Mesendoderm (in vitro differentiated cells): ENCODE measurements at regions not wholly inside any gene's neighbourhood (a gene's known extent, or its start where the extent isn't known, plus 50 kb on each side); places are given as distances from the start of the nearest gene placed in this dataset.

Experiments
- DNase-seq: peaks from one replicate; pipeline ENCODE4 v3.0.0; 2013
- H2AK5ac ChIP-seq: 2 replicates; pipeline ENCODE4 v1.6.1; 2013; ENCODE audit warnings: low read length, inconsistent platforms
- H2BK120ac ChIP-seq: 2 replicates; pipeline ENCODE4 v1.6.1; 2013; ENCODE audit warnings: low read depth, mild to moderate bottlenecking, low read length, moderate library complexity, mixed read lengths
- H2BK15ac ChIP-seq: replicated peaks from 2 replicates; pipeline ENCODE4 v1.6.1; 2013; ENCODE audit warnings: low read depth, mild to moderate bottlenecking, moderate library complexity
- H2BK5ac ChIP-seq: 2 replicates; pipeline ENCODE4 v1.6.1; 2013; ENCODE audit warnings: low read length, inconsistent platforms
- H3K18ac ChIP-seq: 2 replicates; pipeline ENCODE4 v1.6.1; 2013; ENCODE audit warnings: mild to moderate bottlenecking, low read length, mixed read lengths
- H3K23ac ChIP-seq: one replicate; pipeline ENCODE4 v1.6.1; 2013; ENCODE audit warnings: low read length
- H3K27ac ChIP-seq: 2 replicates; pipeline ENCODE4 v1.5.1; 2013; ENCODE audit warnings: low read depth, mild to moderate bottlenecking, inconsistent platforms, low read length, moderate library complexity
- H3K27me3 ChIP-seq: 2 replicates; pipeline ENCODE4 v1.6.1; 2013; ENCODE audit warnings: low read length, control low read depth, mild to moderate bottlenecking, inconsistent platforms; ENCODE audit not compliant: insufficient read depth, poor library complexity
- H3K36me3 ChIP-seq: 2 replicates; pipeline ENCODE4 v1.6.1; 2013; ENCODE audit warnings: low read length, inconsistent platforms; ENCODE audit not compliant: control insufficient read depth, insufficient read depth
- H3K4ac ChIP-seq: one replicate; pipeline ENCODE4 v1.6.1; 2013; ENCODE audit warnings: low read depth, mild to moderate bottlenecking, low read length, moderate library complexity
- H3K4me1 ChIP-seq: 2 replicates; pipeline ENCODE4 v1.6.1; 2013; ENCODE audit warnings: low read depth, low read length, inconsistent platforms; ENCODE audit not compliant: control insufficient read depth
- H3K4me2 ChIP-seq: 2 replicates; pipeline ENCODE4 v1.6.1; 2013; ENCODE audit warnings: low read length
- H3K4me3 ChIP-seq: 2 replicates; pipeline ENCODE4 v1.5.1; 2013; ENCODE audit warnings: mild to moderate bottlenecking, low read length
- H3K56ac ChIP-seq: one replicate; pipeline ENCODE4 v1.6.1; 2013; ENCODE audit warnings: low read length
- H3K79me1 ChIP-seq: 2 replicates; pipeline ENCODE4 v1.6.1; 2013; ENCODE audit warnings: low read length, inconsistent platforms
- H3K79me2 ChIP-seq: 2 replicates; pipeline ENCODE4 v1.6.1; 2013; ENCODE audit warnings: mild to moderate bottlenecking, low read length; ENCODE audit not compliant: control insufficient read depth, insufficient read depth
- H3K9ac ChIP-seq: 2 replicates; pipeline ENCODE4 v1.6.1; 2013; ENCODE audit warnings: low read length, inconsistent platforms
- H4K5ac ChIP-seq: one replicate; pipeline ENCODE4 v1.6.1; 2013; ENCODE audit warnings: low read length
- H4K8ac ChIP-seq: one replicate; pipeline ENCODE4 v1.6.1; 2013; ENCODE audit warnings: low read depth, mild to moderate bottlenecking, control low read depth, low read length, moderate library complexity
- WGBS: extraction: QIAGEN DNeasy Blood & Tissue Kit; methylation state at CpG from one replicate; pipeline ENCODE4 v1.1.7; 2013; ENCODE audit warnings: low lambda C conversion rate, missing lambda C conversion rate; ENCODE audit not compliant: insufficient coverage; ENCODE audit errors: extremely low coverage; 5-methylcytosine and 5-hydroxymethylcytosine counted together

DNA sequence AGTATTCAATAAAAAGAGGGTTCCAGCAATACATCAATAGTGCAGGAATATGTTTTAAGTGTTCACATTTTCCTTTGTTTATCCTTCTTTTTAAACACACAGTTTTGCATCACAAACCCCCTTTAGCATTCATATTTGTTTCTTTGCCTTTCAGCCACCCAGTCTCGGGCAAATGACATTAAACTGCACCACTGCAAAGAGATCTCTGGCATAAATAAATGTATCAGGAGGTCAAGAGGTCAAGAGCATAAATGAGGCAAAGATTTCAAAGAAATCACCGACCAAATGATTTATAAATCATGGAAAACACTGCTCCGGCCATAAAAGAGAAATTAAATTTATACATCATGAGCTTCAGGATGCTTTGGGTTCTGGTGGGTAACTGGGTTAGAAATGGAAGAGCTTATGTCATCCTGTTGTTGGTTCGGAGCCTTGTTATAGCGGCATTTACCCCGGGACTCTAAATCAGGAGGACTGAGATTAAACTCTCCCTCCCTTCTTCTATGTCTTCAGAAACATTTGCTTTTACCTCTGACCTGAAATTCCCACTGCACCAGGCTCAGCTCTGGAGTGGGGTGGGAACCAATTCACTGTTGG, 449.6 kb upstream of the CLINT1 start:
- H3K56ac ChIP-seq, result no peak overlapping the region
- H3K4ac ChIP-seq, result no peak overlapping the region
- no CpG with 5 or more reads among the region's 6 CpGs for WGBS
- no peak overlapping the region for H2BK120ac ChIP-seq
- H3K79me1 ChIP-seq, result no peaks in the 10 kb centered on the region
- no peak overlapping the region for H4K5ac ChIP-seq
- H3K27ac ChIP-seq, result no peak overlapping the region
- no peak overlapping the region for H2BK15ac ChIP-seq
- DNase-seq, result no peak
- H3K27me3 ChIP-seq, result no peaks in the 10 kb centered on the region
- H4K8ac ChIP-seq, result no peak overlapping the region
- no peaks in the 10 kb centered on the region for H3K36me3 ChIP-seq
- H2BK5ac ChIP-seq, result no peak overlapping the region
- H3K18ac ChIP-seq, result no peak overlapping the region
- H2AK5ac ChIP-seq, result no peak overlapping the region
- H3K9ac ChIP-seq, result no peak overlapping the region
- H3K79me2 ChIP-seq, result no peaks in the 10 kb centered on the region
- no peak overlapping the region for H3K23ac ChIP-seq
- no peak overlapping the region for H3K4me3 ChIP-seq
- peaks cover 8% of the 10 kb centered on the region for H3K4me1 ChIP-seq
- H3K4me2 ChIP-seq, result no peak overlapping the region

DNA sequence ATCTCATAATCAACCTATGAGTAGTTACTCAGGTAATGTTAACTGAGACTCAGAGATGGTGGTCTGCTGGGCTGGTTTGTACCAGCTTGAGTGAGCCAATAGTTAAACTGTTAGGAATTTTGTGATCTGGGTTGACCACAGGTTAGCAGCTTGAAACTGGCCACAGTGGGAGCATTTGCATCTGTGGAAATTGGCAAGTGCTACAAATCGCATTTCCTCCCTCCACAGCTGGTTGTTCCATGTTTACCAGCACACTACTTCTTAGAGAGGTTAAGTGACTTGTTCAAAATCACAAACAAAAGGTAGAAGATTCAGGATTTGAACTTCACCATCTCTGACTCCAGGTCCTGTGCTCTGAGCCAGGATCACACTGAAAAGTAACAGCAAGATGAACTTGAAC, 446.9 kb upstream of the CLINT1 start:
- whole genome bisulfite sequencing, result no CpG with 5 or more reads among the region's 1 CpG
- Histone ChIP-seq H3K79me2 (no peaks in the 10 kb centered on the region), H3K4me3 (no peak overlapping the region), H3K4me1 (no peaks in the 10 kb centered on the region), H3K4me2 (no peak overlapping the region), H3K27me3 (no peaks in the 10 kb centered on the region), H3K4ac (no peak overlapping the region), H4K8ac (no peak overlapping the region), H2BK120ac (no peak overlapping the region), H2AK5ac (no peak overlapping the region), H2BK5ac (no peak overlapping the region), H3K9ac (no peak overlapping the region), H3K27ac (no peak overlapping the region), H3K18ac (no peak overlapping the region), H2BK15ac (no peak overlapping the region), H3K56ac (no peak overlapping the region), H3K79me1 (no peaks in the 10 kb centered on the region), H3K23ac (no peak overlapping the region), H4K5ac (no peak overlapping the region), H3K36me3 (no peaks in the 10 kb centered on the region)
- DNase-seq, result no peak

GRCh38 chr5:158304607-158305006, 445.7 kb upstream of the CLINT1 start:
- no peak overlapping the region for H2BK120ac ChIP-seq
- H3K4me1 ChIP-seq, result no peaks in the 10 kb centered on the region
- no peak overlapping the region for H3K56ac ChIP-seq
- H3K27ac ChIP-seq, result no peak overlapping the region
- no peaks in the 10 kb centered on the region for H3K79me1 ChIP-seq
- H3K4me3 ChIP-seq, result no peak overlapping the region
- H3K23ac ChIP-seq, result no peak overlapping the region
- H2BK15ac ChIP-seq, result no peak overlapping the region
- no peak for DNase-seq
- H3K36me3 ChIP-seq, result no peaks in the 10 kb centered on the region
- H4K8ac ChIP-seq, result no peak overlapping the region
- H3K18ac ChIP-seq, result no peak overlapping the region
- H3K4me2 ChIP-seq, result no peak overlapping the region
- no peak overlapping the region for H2AK5ac ChIP-seq
- no peak overlapping the region for H2BK5ac ChIP-seq
- H3K9ac ChIP-seq, result no peak overlapping the region
- no peaks in the 10 kb centered on the region for H3K79me2 ChIP-seq
- H3K27me3 ChIP-seq, result no peaks in the 10 kb centered on the region
- no CpG with 5 or more reads among the region's 2 CpGs for WGBS
- H3K4ac ChIP-seq, result no peak overlapping the region
- H4K5ac ChIP-seq, result no peak overlapping the region

GRCh38 chr5:158303883-158304282, 444.9 kb upstream of the CLINT1 start:
- Histone ChIP-seq H2BK120ac (no peak overlapping the region), H3K9ac (no peak overlapping the region), H3K56ac (no peak overlapping the region), H3K27ac (no peak overlapping the region), H3K36me3 (no peaks in the 10 kb centered on the region), H3K4me1 (no peaks in the 10 kb centered on the region), H3K27me3 (no peaks in the 10 kb centered on the region), H4K8ac (no peak overlapping the region), H3K79me2 (no peaks in the 10 kb centered on the region), H2BK15ac (no peak overlapping the region), H2BK5ac (no peak overlapping the region), H3K4me3 (no peak overlapping the region), H3K23ac (no peak overlapping the region), H2AK5ac (no peak overlapping the region), H3K79me1 (no peaks in the 10 kb centered on the region), H3K4me2 (no peak overlapping the region), H3K18ac (no peak overlapping the region), H4K5ac (no peak overlapping the region), H3K4ac (no peak overlapping the region)
- no peak for DNase-seq
- no CpG with 5 or more reads among the region's 1 CpG for WGBS

GRCh38 chr5:158303275-158303674, 444.3 kb upstream of the CLINT1 start:
- H3K4ac ChIP-seq, result no peak overlapping the region
- WGBS, result no CpG with 5 or more reads among the region's 3 CpGs

GRCh38 chr5:158302029-158302428, 443.1 kb upstream of the CLINT1 start:
- no peak overlapping the region for H3K4me3 ChIP-seq
- H3K27me3 ChIP-seq, result no peaks in the 10 kb centered on the region
- no peaks in the 10 kb centered on the region for H3K36me3 ChIP-seq
- H2BK15ac ChIP-seq, result no peak overlapping the region
- H2BK120ac ChIP-seq, result no peak overlapping the region
- no peak overlapping the region for H2BK5ac ChIP-seq
- DNase-seq, result no peak
- no peak overlapping the region for H3K4ac ChIP-seq
- H3K79me2 ChIP-seq, result no peaks in the 10 kb centered on the region
- no peak overlapping the region for H3K27ac ChIP-seq
- no peak overlapping the region for H3K23ac ChIP-seq
- H4K8ac ChIP-seq, result no peak overlapping the region
- H3K56ac ChIP-seq, result no peak overlapping the region
- WGBS, result no CpG with 5 or more reads among the region's 2 CpGs
- H4K5ac ChIP-seq, result no peak overlapping the region
- H3K9ac ChIP-seq, result no peak overlapping the region
- no peaks in the 10 kb centered on the region for H3K79me1 ChIP-seq
- H2AK5ac ChIP-seq, result no peak overlapping the region
- H3K18ac ChIP-seq, result no peak overlapping the region
- no peak overlapping the region for H3K4me2 ChIP-seq
- H3K4me1 ChIP-seq, result no peaks in the 10 kb centered on the region

More at GRCh38 chr5:158303275-158303674, 444.3 kb upstream of the CLINT1 start:
- no peak overlapping the region for H3K56ac ChIP-seq
- H3K79me2 ChIP-seq, result no peaks in the 10 kb centered on the region
- no peak overlapping the region for H3K23ac ChIP-seq
- no peaks in the 10 kb centered on the region for H3K36me3 ChIP-seq
- no peaks in the 10 kb centered on the region for H3K27me3 ChIP-seq
- no peak overlapping the region for H2BK5ac ChIP-seq
- H3K79me1 ChIP-seq, result no peaks in the 10 kb centered on the region
- no peak overlapping the region for H2AK5ac ChIP-seq
- H3K18ac ChIP-seq, result no peak overlapping the region
- H2BK120ac ChIP-seq, result no peak overlapping the region
- H3K27ac ChIP-seq, result no peak overlapping the region
- no peaks in the 10 kb centered on the region for H3K4me1 ChIP-seq
- H4K8ac ChIP-seq, result no peak overlapping the region
- H3K9ac ChIP-seq, result no peak overlapping the region
- H4K5ac ChIP-seq, result no peak overlapping the region
- DNase-seq, result no peak
- no peak overlapping the region for H2BK15ac ChIP-seq
- no peak overlapping the region for H3K4me3 ChIP-seq
- H3K4me2 ChIP-seq, result no peak overlapping the region
